CD8-positive, alpha-beta memory T cell (primary cell): ENCODE measurements at regions not wholly inside any gene's neighbourhood (a gene's known extent, or its start where the extent isn't known, plus 50 kb on each side); places are given as distances from the start of the nearest gene placed in this dataset.

ENCODE experiments used
- CTCF ChIA-PET: fragments of 350-600 bp; sonication (Branson Sonifier 250); formaldehyde crosslinking; loops from one replicate; lab custom pipeline; 2021; ENCODE audit warnings: antibody characterized with exemption; lab: Charles Lee
- POLR2A ChIA-PET: fragments of 350-600 bp; sonication (Branson Sonifier 250); formaldehyde crosslinking; loops from one replicate; lab custom pipeline; 2021; ENCODE audit warnings: antibody characterized with exemption; lab: Charles Lee
- DNase-seq, 5 donors: peaks; one replicate each; pipeline versions ENCODE4 v3.0.0 to v3.0.0-alpha.2; 2020 to 2022; ENCODE audit warnings: mixed read lengths in 1 of 5
- H3K27ac ChIP-seq: one replicate; pipeline ENCODE4 v1.7.0; 2013; ENCODE audit warnings: low read depth, mild to moderate bottlenecking, low read length, moderate library complexity
- H3K27me3 ChIP-seq: 2 replicates; pipeline ENCODE4 v1.7.0; 2013; ENCODE audit warnings: low read length, mild to moderate bottlenecking; ENCODE audit not compliant: insufficient read depth, poor library complexity, severe bottlenecking
- H3K36me3 ChIP-seq: 2 replicates; pipeline ENCODE4 v1.7.0; 2013; ENCODE audit warnings: mild to moderate bottlenecking, low read length, moderate library complexity; ENCODE audit not compliant: insufficient read depth
- H3K4me1 ChIP-seq: 2 replicates; pipeline ENCODE4 v1.7.0; 2013; ENCODE audit warnings: mild to moderate bottlenecking, low read length, moderate library complexity; ENCODE audit not compliant: insufficient read depth
- H3K4me3 ChIP-seq: 2 replicates; pipeline ENCODE4 v1.7.0; 2013; ENCODE audit warnings: mild to moderate bottlenecking, low read length
- H3K9me3 ChIP-seq: 2 replicates; pipeline ENCODE4 v1.7.0; 2013; ENCODE audit warnings: mild to moderate bottlenecking, low read length
- H3K27ac Mint-ChIP-seq, 8 donors: one replicate each; pipeline ENCODE4 v1.8.0; 2020 to 2021; ENCODE audit warnings: mixed read lengths in 8 of 8, mild to moderate bottlenecking in 6 of 8, inconsistent platforms in 3 of 8, moderate library complexity in 3 of 8
- H3K27me3 Mint-ChIP-seq, 2 donors: one replicate each; pipeline ENCODE4 v1.8.0; 2020 to 2021; ENCODE audit warnings: mixed read lengths in 2 of 2, mild to moderate bottlenecking in 1 of 2, moderate library complexity in 1 of 2
- H3K36me3 Mint-ChIP-seq, 3 donors: one replicate each; pipeline ENCODE4 v1.8.0; 2020 to 2021; ENCODE audit warnings: mixed read lengths in 3 of 3, inconsistent platforms in 1 of 3, mild to moderate bottlenecking in 1 of 3
- H3K4me1 Mint-ChIP-seq, 3 donors: one replicate each; pipeline ENCODE4 v1.8.0; 2020 to 2021; ENCODE audit warnings: mixed read lengths in 3 of 3, inconsistent platforms in 1 of 3, mild to moderate bottlenecking in 1 of 3
- H3K4me3 Mint-ChIP-seq, 7 donors: one replicate each; pipeline ENCODE4 v1.8.0; 2020 to 2021; ENCODE audit warnings: mixed read lengths in 7 of 7, mild to moderate bottlenecking in 6 of 7, moderate library complexity in 4 of 7, inconsistent platforms in 2 of 7
- H3K9me3 Mint-ChIP-seq, 5 donors: one replicate each; pipeline ENCODE4 v1.8.0; 2020 to 2022; ENCODE audit warnings: mixed read lengths in 5 of 5, mild to moderate bottlenecking in 3 of 5, moderate library complexity in 2 of 5, inconsistent platforms in 1 of 5

GRCh38 chr17:10888858-10889257 is 51.0 kb upstream of the PIRT start:
- CTCF ChIA-PET, result interaction anchor here (1.6 kb wide), 1 partner anchor 13 kb away, joined by 4 read pairs; no protein-coding TSS in a partner anchor
- Histone ChIP-seq H3K4me3 (no peak overlapping the region), H3K4me1 (no peaks in the 10 kb centered on the region), H3K27ac (no peak overlapping the region), H3K27me3 (no peaks in the 10 kb centered on the region), H3K36me3 (no peaks in the 10 kb centered on the region), H3K9me3 (no peaks in the 10 kb centered on the region)
- POLR2A ChIA-PET, result no interaction called here
- Mint-ChIP-seq H3K27me3 (peaks cover 11 to 28% of the 10 kb centered on the region in 2 donors), H3K27ac (no peak overlapping the region), H3K9me3 (peaks cover 0 to 5% (median 0%) of the 10 kb centered on the region in 5 donors), H3K4me1 (no peaks in the 10 kb centered on the region), H3K36me3 (no peaks in the 10 kb centered on the region), H3K4me3 (no peak overlapping the region)
- no peak for DNase-seq
